GM19324 (cell line): ENCODE measurements at regions not wholly inside any gene's neighbourhood (a gene's known extent, or its start where the extent isn't known, plus 50 kb on each side); places are given as distances from the start of the nearest gene placed in this dataset.

Experiments used
- ATAC-seq: cut with Tn5 transposase; IDR thresholded peaks from one replicate; pipeline ENCODE4 v1.9.1; 2021; ENCODE audit warnings: mild to moderate bottlenecking, moderate library complexity; ENCODE audit not compliant: unreplicated experiment, low FRiP score

GRCh38 chr4:24476282-24476681 lies 108.1 kb downstream of the DHX15 start:
- ATAC-seq = no peak

GRCh38 chr4:24475756-24476155 lies 108.6 kb downstream of the DHX15 start:
- ATAC-seq = no peak

- ATAC-seq = no peak
Measured at GRCh38 chr4:24473309-24473721, 111.0 kb downstream of the DHX15 start.

GRCh38 chr4:24472514-24473308 lies 111.6 kb downstream of the DHX15 start:
- ATAC-seq = peak; percentile 60

- ATAC-seq = no peak
Measured at GRCh38 chr4:24472161-24472510, 112.2 kb downstream of the DHX15 start.

GRCh38 chr4:24471486-24472160 lies 112.7 kb downstream of the DHX15 start:
- ATAC-seq = no peak

- ATAC-seq = no peak
Measured at GRCh38 chr4:24470666-24471485, 113.5 kb downstream of the DHX15 start.

- no peak for ATAC-seq
Measured at GRCh38 chr4:24468071-24468470, 116.3 kb downstream of the DHX15 start.

GRCh38 chr4:24464566-24464965 lies 119.8 kb downstream of the DHX15 start:
- ATAC-seq = no peak

GRCh38 chr4:24456431-24456830 lies 127.9 kb downstream of the DHX15 start:
- no peak for ATAC-seq

- no peak for ATAC-seq
Measured at GRCh38 chr4:24453951-24454350, 130.4 kb downstream of the DHX15 start.

- ATAC-seq = no peak
Measured at GRCh38 chr4:24451870-24452269, 132.5 kb downstream of the DHX15 start.

GRCh38 chr4:24443200-24443599 lies 141.2 kb downstream of the DHX15 start:
- no peak for ATAC-seq

- no peak for ATAC-seq
Measured at GRCh38 chr4:24440765-24441164, 143.6 kb downstream of the DHX15 start.

- ATAC-seq = no peak
Measured at GRCh38 chr4:24434241-24434640, 150.1 kb downstream of the DHX15 start.

- ATAC-seq = no peak
Measured at GRCh38 chr4:24433515-24434214, 150.7 kb downstream of the DHX15 start.

- no peak for ATAC-seq
Measured at GRCh38 chr4:24428850-24429249, 155.5 kb downstream of the DHX15 start.

- ATAC-seq = no peak
Measured at GRCh38 chr4:24426557-24426956, 157.8 kb downstream of the DHX15 start.

- ATAC-seq = no peak
Measured at GRCh38 chr4:24425863-24426262, 158.5 kb downstream of the DHX15 start.

GRCh38 chr4:24423670-24424069 lies 160.7 kb downstream of the DHX15 start:
- ATAC-seq = no peak

GRCh38 chr4:24422644-24423043 lies 161.7 kb downstream of the DHX15 start:
- no peak for ATAC-seq
